ENCODE measurements at regions not wholly inside any gene's neighbourhood (a gene's known extent, or its start where the extent isn't known, plus 50 kb on each side); places are given as distances from the start of the nearest gene placed in this dataset.

- no peak for DNase-seq (ENCODE audit: low read depth, low spot score)
- in situ Hi-C loops (cut with HindIII; ENCODE audit: low pct_unique_long_range_greater_than_20kb, low sequenced_read_pairs) = no loop called here
Measured at GRCh38 chr16:9177861-9178260, 86.4 kb downstream of the HAPSTR1 start.

- DNase-seq (ENCODE audit: low read depth, low spot score) = no peak
- in situ Hi-C loops (cut with HindIII; ENCODE audit: low pct_unique_long_range_greater_than_20kb, low sequenced_read_pairs) = no loop called here
Measured at GRCh38 chr16:9183682-9184353, 92.4 kb downstream of the HAPSTR1 start.

- DNase-seq (ENCODE audit: low read depth, low spot score) = no peak
- in situ Hi-C loops (cut with HindIII; ENCODE audit: low pct_unique_long_range_greater_than_20kb, low sequenced_read_pairs) = no loop called here
Measured at GRCh38 chr16:9184354-9184690, 92.9 kb downstream of the HAPSTR1 start.

GRCh38 chr16:9185381-9185780 is 93.9 kb downstream of the HAPSTR1 start:
- DNase-seq (ENCODE audit: low read depth, low spot score) = no peak
- in situ Hi-C loops (cut with HindIII; ENCODE audit: low pct_unique_long_range_greater_than_20kb, low sequenced_read_pairs) = no loop called here

GRCh38 chr16:9186061-9186460 is 94.6 kb downstream of the HAPSTR1 start:
- DNase-seq (ENCODE audit: low read depth, low spot score) = no peak
- in situ Hi-C loops (cut with HindIII; ENCODE audit: low pct_unique_long_range_greater_than_20kb, low sequenced_read_pairs) = no loop called here

- DNase-seq (ENCODE audit: low read depth, low spot score) = no peak
- in situ Hi-C loops (cut with HindIII; ENCODE audit: low pct_unique_long_range_greater_than_20kb, low sequenced_read_pairs) = no loop called here
Measured at GRCh38 chr16:9188721-9189120, 97.3 kb downstream of the HAPSTR1 start.

- in situ Hi-C loops (cut with HindIII; ENCODE audit: low pct_unique_long_range_greater_than_20kb, low sequenced_read_pairs) = no loop called here
Measured at GRCh38 chr16:9191274-9191850, 99.9 kb downstream of the HAPSTR1 start.

GRCh38 chr16:9192746-9193145 is 101.3 kb downstream of the HAPSTR1 start:
- DNase-seq (ENCODE audit: low read depth, low spot score) = no peak
- in situ Hi-C loops (cut with HindIII; ENCODE audit: low pct_unique_long_range_greater_than_20kb, low sequenced_read_pairs) = no loop called here

More at GRCh38 chr16:9191274-9191850, 99.9 kb downstream of the HAPSTR1 start:
- no peak for DNase-seq (ENCODE audit: low read depth, low spot score)

GRCh38 chr16:9195287-9195686 is 103.8 kb downstream of the HAPSTR1 start:
- DNase-seq (ENCODE audit: low read depth, low spot score) = no peak
- in situ Hi-C loops (cut with HindIII; ENCODE audit: low pct_unique_long_range_greater_than_20kb, low sequenced_read_pairs) = no loop called here

GRCh38 chr16:9197957-9198661 is 106.7 kb downstream of the HAPSTR1 start:
- no peak for DNase-seq (ENCODE audit: low read depth, low spot score)
- in situ Hi-C loops (cut with HindIII; ENCODE audit: low pct_unique_long_range_greater_than_20kb, low sequenced_read_pairs) = no loop called here

- no peak for DNase-seq (ENCODE audit: low read depth, low spot score)
- in situ Hi-C loops (cut with HindIII; ENCODE audit: low pct_unique_long_range_greater_than_20kb, low sequenced_read_pairs) = no loop called here
Measured at GRCh38 chr16:9199311-9199710, 107.9 kb downstream of the HAPSTR1 start.

GRCh38 chr16:9199751-9200150 is 108.3 kb downstream of the HAPSTR1 start:
- DNase-seq (ENCODE audit: low read depth, low spot score) = no peak
- in situ Hi-C loops (cut with HindIII; ENCODE audit: low pct_unique_long_range_greater_than_20kb, low sequenced_read_pairs) = no loop called here

GRCh38 chr16:9203956-9204355 is 112.5 kb downstream of the HAPSTR1 start:
- in situ Hi-C loops (cut with HindIII; ENCODE audit: low pct_unique_long_range_greater_than_20kb, low sequenced_read_pairs) = no loop called here
- no peak for DNase-seq (ENCODE audit: low read depth, low spot score)

GRCh38 chr16:9205661-9206060 is 114.2 kb downstream of the HAPSTR1 start:
- in situ Hi-C loops (cut with HindIII; ENCODE audit: low pct_unique_long_range_greater_than_20kb, low sequenced_read_pairs) = no loop called here
- no peak for DNase-seq (ENCODE audit: low read depth, low spot score)

- DNase-seq (ENCODE audit: low read depth, low spot score) = no peak
- in situ Hi-C loops (cut with HindIII; ENCODE audit: low pct_unique_long_range_greater_than_20kb, low sequenced_read_pairs) = no loop called here
Measured at GRCh38 chr16:9206156-9206555, 114.7 kb downstream of the HAPSTR1 start.

- DNase-seq (ENCODE audit: low read depth, low spot score) = no peak
- in situ Hi-C loops (cut with HindIII; ENCODE audit: low pct_unique_long_range_greater_than_20kb, low sequenced_read_pairs) = no loop called here
Measured at GRCh38 chr16:9212621-9213020, 121.2 kb downstream of the HAPSTR1 start.

GRCh38 chr16:9219813-9220212 is 128.4 kb downstream of the HAPSTR1 start:
- no peak for DNase-seq (ENCODE audit: low read depth, low spot score)
- in situ Hi-C loops (cut with HindIII; ENCODE audit: low pct_unique_long_range_greater_than_20kb, low sequenced_read_pairs) = no loop called here

- in situ Hi-C loops (cut with HindIII; ENCODE audit: low pct_unique_long_range_greater_than_20kb, low sequenced_read_pairs) = no loop called here
- DNase-seq (ENCODE audit: low read depth, low spot score) = peak; percentile 66
Measured at GRCh38 chr16:9225527-9226316, 134.3 kb downstream of the HAPSTR1 start.

Data from SK-MEL-5 (cell line).